Islet precursor cell (in vitro differentiated cells): ENCODE measurements at regions not wholly inside any gene's neighbourhood (a gene's known extent, or its start where the extent isn't known, plus 50 kb on each side); places are given as distances from the start of the nearest gene placed in this dataset.

Experiments used
- DNase-seq: peaks from one replicate; pipeline ENCODE4 v3.0.0-alpha.2; 2018

- no peak for DNase-seq
Measured at GRCh38 chr11:39288011-39288410, 2171.4 kb downstream of the LRRC4C start.

- no peak for DNase-seq
Measured at GRCh38 chr11:39268176-39268690, 2191.2 kb downstream of the LRRC4C start.

DNA sequence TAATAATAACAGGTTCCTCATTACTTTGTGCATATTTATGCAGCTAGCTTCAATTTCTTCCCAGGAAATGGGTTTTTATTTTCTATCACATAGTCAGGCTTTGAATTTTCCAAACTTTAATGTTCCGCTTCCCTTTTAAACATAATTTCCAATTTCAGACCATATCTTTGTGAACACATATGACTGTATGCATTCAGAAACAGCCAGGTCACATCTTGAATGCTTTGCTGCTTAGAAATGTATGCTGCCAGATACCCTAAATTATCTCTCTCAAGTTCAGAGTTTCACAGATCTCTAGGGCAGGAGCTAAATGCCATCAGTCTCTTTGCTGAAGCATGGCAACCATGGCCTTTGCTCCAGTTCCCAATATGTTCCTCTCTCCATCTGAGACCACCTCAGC lies 2203.8 kb downstream of the LRRC4C start:
- DNase-seq: no peak

- DNase-seq: no peak
Measured at GRCh38 chr11:39249566-39250365, 2209.7 kb downstream of the LRRC4C start.

GRCh38 chr11:39247570-39248137 lies 2211.8 kb downstream of the LRRC4C start:
- no peak for DNase-seq

DNA sequence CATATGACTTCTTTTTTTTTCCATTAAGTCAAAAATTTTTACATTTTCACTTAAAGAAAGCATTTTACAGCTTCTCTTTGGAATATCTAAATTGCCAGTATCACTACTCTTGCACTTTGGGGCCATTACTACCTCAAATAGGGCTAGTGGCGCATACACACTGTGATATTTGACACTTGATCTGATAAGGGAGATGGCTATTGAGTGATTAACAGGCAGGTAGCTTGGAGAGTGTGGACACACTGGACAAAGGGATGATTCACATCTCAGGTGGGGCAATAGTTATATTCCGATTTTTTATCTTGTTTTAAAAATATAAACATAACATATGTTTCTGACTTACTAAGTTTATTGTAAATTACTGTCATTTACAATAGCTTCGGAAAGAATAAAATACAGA lies 2219.9 kb downstream of the LRRC4C start:
- DNase-seq: no peak

GRCh38 chr11:39236916-39237315 lies 2222.5 kb downstream of the LRRC4C start:
- DNase-seq: no peak

GRCh38 chr11:39221550-39222138 lies 2237.8 kb downstream of the LRRC4C start:
- no peak for DNase-seq

- DNase-seq: no peak
Measured at GRCh38 chr11:39220501-39221230, 2238.8 kb downstream of the LRRC4C start.

GRCh38 chr11:39220069-39220468 lies 2239.4 kb downstream of the LRRC4C start:
- DNase-seq: no peak

GRCh38 chr11:39209981-39210380 lies 2249.5 kb downstream of the LRRC4C start:
- no peak for DNase-seq

DNA sequence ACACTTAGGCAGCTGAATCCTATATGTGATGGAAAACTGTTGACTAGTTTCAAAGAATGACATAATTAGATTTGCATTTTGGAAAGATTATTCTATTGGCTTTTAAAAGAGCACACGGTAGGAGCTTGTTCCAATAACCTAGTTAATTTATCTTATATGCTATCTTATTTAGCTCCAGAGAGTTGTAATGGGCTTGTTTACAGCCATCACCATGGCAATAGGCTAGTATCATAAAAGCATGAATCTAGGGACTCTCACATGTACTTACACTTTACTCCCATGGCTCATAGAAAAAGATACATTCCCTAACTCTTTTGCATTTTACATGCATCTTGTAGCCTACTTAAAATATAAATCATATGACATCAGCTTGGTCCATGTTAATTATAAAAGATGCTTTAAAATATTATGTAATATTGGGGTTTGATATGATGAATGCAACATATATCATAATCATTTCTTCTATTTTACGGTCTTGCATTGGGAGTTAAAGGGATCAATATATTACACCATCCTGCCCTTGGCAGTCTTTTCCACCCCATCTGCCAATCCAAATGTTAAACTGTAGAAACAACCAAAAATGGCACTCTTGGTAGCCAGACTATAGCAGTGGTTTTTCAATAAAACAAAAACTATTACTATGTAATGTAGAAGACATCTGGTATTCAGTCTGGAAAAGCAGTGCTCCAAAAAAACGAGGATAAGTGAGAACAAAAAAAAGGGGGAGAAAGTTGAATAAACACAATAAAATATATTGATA lies 2254.0 kb downstream of the LRRC4C start:
- DNase-seq: no peak

- DNase-seq: no peak
Measured at GRCh38 chr11:39192671-39193070, 2266.8 kb downstream of the LRRC4C start.

DNA sequence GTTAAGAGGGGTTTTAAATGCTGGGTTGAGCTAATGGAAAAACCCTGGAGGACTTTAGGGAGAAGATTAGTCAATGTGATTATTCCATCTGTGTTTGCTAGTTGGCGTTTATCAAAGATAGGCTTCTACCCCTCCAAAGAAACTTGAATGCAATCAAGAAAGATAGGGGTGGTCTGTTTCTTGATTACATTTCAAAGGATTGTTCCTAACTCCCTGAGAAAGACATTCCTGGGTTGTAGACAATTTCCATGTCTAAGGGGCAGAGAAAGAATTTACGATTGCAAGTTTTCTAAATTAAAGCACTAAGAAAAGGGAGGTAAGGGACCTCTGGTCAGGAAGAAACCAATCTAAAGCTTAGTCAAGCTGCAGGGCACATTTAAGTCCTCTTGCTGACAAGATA lies 2268.7 kb downstream of the LRRC4C start:
- no peak for DNase-seq

GRCh38 chr11:39177678-39178077 lies 2281.8 kb downstream of the LRRC4C start:
- DNase-seq: no peak

DNA sequence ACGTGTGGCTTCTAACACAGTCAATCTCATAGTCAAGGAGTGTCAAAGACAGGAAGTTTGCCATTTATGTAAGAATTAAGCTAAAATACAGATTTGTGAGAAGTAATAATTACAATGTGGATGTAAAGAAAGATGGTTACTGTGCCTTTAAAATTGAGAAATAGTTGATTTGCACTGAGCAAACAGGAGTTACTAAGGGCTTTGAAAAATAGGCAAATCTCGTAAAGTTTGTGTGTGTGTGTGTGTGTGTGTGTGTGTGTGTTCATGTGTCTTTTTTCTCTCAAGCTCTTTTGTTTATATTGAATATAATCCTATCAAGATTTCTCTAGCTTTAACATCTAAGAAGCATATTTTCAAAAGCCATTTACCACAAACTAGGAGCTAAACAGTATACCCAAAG lies 2284.5 kb downstream of the LRRC4C start:
- no peak for DNase-seq

DNA sequence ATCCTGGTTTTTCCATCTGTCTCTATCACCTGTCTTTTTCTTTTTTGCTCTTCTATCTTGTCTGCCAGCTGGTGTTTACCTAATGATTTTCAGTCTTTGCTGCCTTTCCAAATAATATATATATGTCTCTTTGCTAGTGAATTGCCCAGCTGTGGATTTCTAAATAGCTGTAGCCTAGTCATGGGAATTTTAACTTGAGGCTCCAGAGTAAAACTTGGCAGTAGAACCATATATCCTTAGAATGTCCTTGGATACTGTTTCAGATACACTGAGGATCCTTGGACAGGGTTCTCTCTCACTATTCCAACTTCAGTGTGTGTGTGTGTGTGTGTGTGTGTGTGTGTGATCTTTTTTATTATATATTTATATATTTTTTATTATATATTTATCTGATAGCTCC lies 2285.3 kb downstream of the LRRC4C start:
- no peak for DNase-seq

DNA sequence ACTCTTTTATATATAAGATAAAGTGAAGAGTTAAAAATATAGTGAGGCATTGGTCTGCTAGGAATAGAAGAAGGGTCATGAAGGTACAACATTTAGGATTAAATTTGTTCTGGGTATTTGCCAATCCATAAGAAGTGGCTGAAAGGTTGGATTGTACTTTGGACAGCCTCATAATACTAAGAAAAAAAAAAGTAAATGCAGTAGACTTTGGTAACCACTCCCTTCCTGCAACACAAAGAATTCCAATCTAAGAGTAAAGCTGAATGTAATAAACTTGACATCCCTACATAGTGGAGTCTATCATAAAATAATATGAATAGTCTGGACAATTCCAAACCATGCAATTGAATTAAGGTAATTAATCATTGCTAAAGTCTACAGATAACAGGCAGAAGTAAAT lies 2294.4 kb downstream of the LRRC4C start:
- DNase-seq: no peak

GRCh38 chr11:39149214-39149613 lies 2310.2 kb downstream of the LRRC4C start:
- DNase-seq: no peak

- no peak for DNase-seq
Measured at GRCh38 chr11:39145346-39145745, 2314.1 kb downstream of the LRRC4C start.

DNA sequence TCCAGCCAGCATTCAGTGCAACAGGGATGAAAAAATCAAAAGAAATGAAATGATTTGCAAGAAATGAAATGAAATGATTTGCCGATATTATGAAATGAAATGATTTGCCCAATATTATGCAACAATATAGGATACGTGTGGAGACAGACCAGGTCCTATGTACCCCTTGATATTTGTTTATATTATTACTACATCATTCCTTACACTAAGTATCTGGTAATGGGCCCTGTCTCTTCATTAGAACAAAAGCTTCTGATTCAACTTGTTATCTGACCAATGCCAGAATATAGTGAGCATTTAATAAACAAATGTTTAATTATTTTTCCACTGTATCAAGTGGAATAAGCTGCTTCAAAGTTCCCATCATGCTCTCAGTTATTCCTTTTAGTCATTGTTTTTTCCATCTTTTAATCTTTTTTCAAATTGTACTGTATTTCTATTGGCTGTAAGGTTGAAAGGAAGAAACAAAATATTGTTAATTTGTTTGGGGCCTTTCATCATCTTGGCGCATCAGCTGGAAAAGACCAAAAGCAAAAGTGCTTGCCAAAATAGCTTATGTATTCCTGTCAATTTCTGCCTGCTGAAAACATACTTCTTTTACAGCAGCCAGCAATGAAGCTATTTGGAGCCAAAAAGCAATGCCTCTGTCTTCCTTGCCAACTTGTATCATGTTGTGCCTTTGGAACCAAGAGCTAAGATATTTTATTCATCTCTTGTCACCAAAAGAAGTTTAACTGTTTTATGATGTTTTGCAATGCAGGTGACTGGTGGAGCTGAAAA lies 2314.9 kb downstream of the LRRC4C start:
- no peak for DNase-seq

- DNase-seq: no peak
Measured at GRCh38 chr11:39139581-39139980, 2319.9 kb downstream of the LRRC4C start.
